H1 (cell line): ENCODE measurements at regions not wholly inside any gene's neighbourhood (a gene's known extent, or its start where the extent isn't known, plus 50 kb on each side); places are given as distances from the start of the nearest gene placed in this dataset.

ENCODE experiments used
- ATF3 ChIP-seq: IDR thresholded peaks from 2 replicates; pipeline ENCODE4 v1.6.1; 2011; ENCODE audit warnings: low read depth, mild to moderate bottlenecking, low read length; ENCODE audit not compliant: insufficient read depth
- CBX8 ChIP-seq: fragments of 300-800, 300-1000 bp; sonication (generic); IDR thresholded peaks from 2 replicates; pipeline ENCODE4 v1.7.1; 2016; ENCODE audit warnings: low read depth, low read length, borderline replicate concordance
- CHD2 ChIP-seq: IDR thresholded peaks from 2 replicates; pipeline ENCODE4 v1.6.1; 2012; ENCODE audit warnings: low read length, improper control_type of control experiment
- CTCF ChIP-seq, 3 experiments: IDR thresholded peaks; 1 replicate in 2 of 3; 2 replicates in 1 of 3; pipeline versions ENCODE4 v1.5.1 to v1.6.1; 2011; ENCODE audit warnings: low read length in 3 of 3, mild to moderate bottlenecking in 3 of 3, inconsistent platforms in 2 of 3, low read depth in 1 of 3, moderate library complexity in 1 of 3; ENCODE audit not compliant: insufficient read depth in 1 of 3; ENCODE audit errors: control extremely low read depth in 1 of 3
- MAFK ChIP-seq: IDR thresholded peaks from 2 replicates; pipeline ENCODE4 v1.6.1; 2012; ENCODE audit warnings: low read depth, mild to moderate bottlenecking, improper control_type of control experiment, low read length
- MAX ChIP-seq: IDR thresholded peaks from 2 replicates; pipeline ENCODE4 v1.6.1; 2012; ENCODE audit warnings: inconsistent platforms
- NRF1 ChIP-seq: IDR thresholded peaks from 2 replicates; pipeline ENCODE4 v1.6.1; 2011; ENCODE audit warnings: mild to moderate bottlenecking, low read depth, low read length, improper control_type of control experiment
- POLR2A ChIP-seq, 2 experiments: IDR thresholded peaks; 1 replicate in 1 of 2; 2 replicates in 1 of 2; pipeline ENCODE4 v1.6.1; 2011; ENCODE audit warnings: low read depth in 2 of 2, low read length in 2 of 2, mild to moderate bottlenecking in 2 of 2; ENCODE audit errors: control extremely low read depth in 1 of 2
- TAF1 ChIP-seq: IDR thresholded peaks from 2 replicates; pipeline ENCODE4 v1.6.1; 2011; ENCODE audit warnings: mild to moderate bottlenecking, low read depth, low read length
- TBP ChIP-seq: IDR thresholded peaks from 2 replicates; pipeline ENCODE4 v1.6.1; 2011; ENCODE audit warnings: low read depth, low read length, improper control_type of control experiment
- YY1 ChIP-seq: IDR thresholded peaks from 2 replicates; pipeline ENCODE4 v1.6.1; 2011; ENCODE audit warnings: low read depth, mild to moderate bottlenecking, low read length

GRCh38 chr21:18985584-18985983, 582.0 kb upstream of the TMPRSS15 start:
- TF ChIP-seq CTCF (IDR thresholded peaks at IDR 0.05; ENCODE audit: control extremely low read depth in 1 of 3, insufficient read depth in 1 of 3, low read depth in 1 of 3, low read length in 3 of 3) (no peak), MAFK (no peak), ATF3 (no peak), MAX (no peak), NRF1 (no peak), CHD2 (no peak), TAF1 (no peak), TBP (no peak), CBX8 (no peak), POLR2A (IDR thresholded peaks at IDR 0.05; ENCODE audit: control extremely low read depth in 1 of 2, low read depth in 2 of 2, low read length in 2 of 2) (no peak), YY1 (no peak)
